Neural cell (in vitro differentiated cells): ENCODE measurements at regions not wholly inside any gene's neighbourhood (a gene's known extent, or its start where the extent isn't known, plus 50 kb on each side); places are given as distances from the start of the nearest gene placed in this dataset.

ENCODE experiments used
- H2AFZ ChIP-seq: fragments of 200-600, 300-800 bp; sonication (generic), shearing (Covaris generic); 2 replicates; pipeline ENCODE4 v1.6.0; 2014; ENCODE audit warnings: low read depth, mild to moderate bottlenecking, antibody characterized with exemption, low read length, moderate library complexity
- H3F3A ChIP-seq: fragments of 200-600 bp; shearing (Covaris generic); 2 replicates; pipeline ENCODE4 v1.6.1; 2016; ENCODE audit warnings: mild to moderate bottlenecking, moderate library complexity, mixed read lengths, antibody characterized with exemption, low read length; ENCODE audit not compliant: insufficient read depth, poor library complexity, severe bottlenecking
- H3K27ac ChIP-seq: fragments of 200-600, 300-800 bp; sonication (generic), shearing (Covaris generic); 2 replicates; pipeline ENCODE4 v1.5.1; 2014; ENCODE audit warnings: mild to moderate bottlenecking, low read length, moderate library complexity
- H3K27me3 ChIP-seq: fragments of 300-800, 200-600 bp; sonication (generic), shearing (Covaris generic); 2 replicates; pipeline ENCODE4 v1.6.0; 2014; ENCODE audit warnings: mild to moderate bottlenecking, low read depth, low read length, moderate library complexity; ENCODE audit not compliant: insufficient read depth
- H3K36me3 ChIP-seq: fragments of 300-800, 200-600 bp; sonication (generic), shearing (Covaris generic); 2 replicates; pipeline ENCODE4 v1.5.1; 2014; ENCODE audit warnings: mild to moderate bottlenecking, antibody characterized with exemption, low read length, moderate library complexity; ENCODE audit not compliant: insufficient read depth
- H3K4me2 ChIP-seq: fragments of 300-800, 200-600 bp; sonication (generic), shearing (Covaris generic); 2 replicates; pipeline ENCODE4 v1.6.0; 2014; ENCODE audit warnings: mild to moderate bottlenecking, low read length
- H3K4me3 ChIP-seq: fragments of 300-800, 200-600 bp; sonication (generic), shearing (Covaris generic); 2 replicates; pipeline ENCODE4 v1.5.1; 2014; ENCODE audit warnings: mild to moderate bottlenecking, low read length, moderate library complexity
- H3K79me2 ChIP-seq: fragments of 200-600 bp; shearing (Covaris generic); replicated peaks from 2 replicates; pipeline ENCODE4 v1.6.0; 2014; ENCODE audit warnings: mild to moderate bottlenecking, low read length, moderate library complexity; ENCODE audit not compliant: insufficient read depth
- H3K9ac ChIP-seq: fragments of 300-800, 200-600 bp; sonication (generic), shearing (Covaris generic); 2 replicates; pipeline ENCODE4 v1.6.1; 2016; ENCODE audit warnings: mild to moderate bottlenecking, low read length, mixed read lengths
- H3K9me2 ChIP-seq: fragments of 200-600 bp; shearing (Covaris generic); 2 replicates; pipeline ENCODE4 v1.6.1; 2016; ENCODE audit warnings: mild to moderate bottlenecking, low read length, mixed read lengths; ENCODE audit not compliant: insufficient read depth
- H3K9me3 ChIP-seq: fragments of 200-600, 300-800 bp; sonication (generic), shearing (Covaris generic); 2 replicates; pipeline ENCODE4 v1.6.1; 2016; ENCODE audit warnings: mild to moderate bottlenecking, mixed run types, low read length, moderate library complexity, mixed read lengths
- H4K20me1 ChIP-seq: fragments of 200-600 bp; shearing (Covaris generic); 2 replicates; pipeline ENCODE4 v1.6.1; 2016; ENCODE audit warnings: mild to moderate bottlenecking, mixed run types; ENCODE audit not compliant: insufficient read depth
- EP300 ChIP-seq: fragments of 450-650 bp; conservative IDR thresholded peaks from 2 replicates; pipeline ENCODE4 v1.6.1; 2014; ENCODE audit warnings: antibody characterized with exemption, mild to moderate bottlenecking, moderate library complexity; ENCODE audit not compliant: poor library complexity, severe bottlenecking
- EZH2 ChIP-seq: fragments of 200-600, 300-800 bp; shearing (Covaris generic), sonication (generic); IDR thresholded peaks from 2 replicates; pipeline ENCODE4 v1.6.1; 2014; ENCODE audit warnings: antibody characterized with exemption, low read length, borderline replicate concordance, mild to moderate bottlenecking; ENCODE audit not compliant: insufficient read depth, poor library complexity, severe bottlenecking
- MXI1 ChIP-seq: fragments of 450-650 bp; conservative IDR thresholded peaks from 2 replicates; pipeline ENCODE4 v1.6.1; 2014; ENCODE audit warnings: antibody characterized with exemption, mild to moderate bottlenecking; ENCODE audit not compliant: poor library complexity, severe bottlenecking
- POLR2AphosphoS5 ChIP-seq: IDR thresholded peaks from 2 replicates; pipeline ENCODE4 v1.6.1; 2012
- RAD21 ChIP-seq: fragments of 450-650 bp; conservative IDR thresholded peaks from 2 replicates; pipeline ENCODE4 v1.6.1; 2014; ENCODE audit warnings: antibody characterized with exemption, mild to moderate bottlenecking, moderate library complexity
- SMC3 ChIP-seq: fragments of 450-650 bp; conservative IDR thresholded peaks from 2 replicates; pipeline ENCODE4 v1.6.1; 2014; ENCODE audit warnings: antibody characterized with exemption, mild to moderate bottlenecking, moderate library complexity; ENCODE audit not compliant: poor library complexity
- TAF1 ChIP-seq: IDR thresholded peaks from 2 replicates; pipeline ENCODE4 v1.6.1; 2012; ENCODE audit warnings: low read depth
- TF ChIP-seq, protein P1 (sequence below): fragments of 450-650 bp; IDR thresholded peaks from 2 replicates; pipeline ENCODE4 v1.5.1; 2014; ENCODE audit warnings: antibody characterized with exemption, mild to moderate bottlenecking, moderate library complexity; ENCODE audit not compliant: poor library complexity, severe bottlenecking
- TF ChIP-seq, protein P2 (sequence below): IDR thresholded peaks from 2 replicates; pipeline ENCODE4 v1.6.1; 2012; ENCODE audit warnings: borderline replicate concordance

DNA sequence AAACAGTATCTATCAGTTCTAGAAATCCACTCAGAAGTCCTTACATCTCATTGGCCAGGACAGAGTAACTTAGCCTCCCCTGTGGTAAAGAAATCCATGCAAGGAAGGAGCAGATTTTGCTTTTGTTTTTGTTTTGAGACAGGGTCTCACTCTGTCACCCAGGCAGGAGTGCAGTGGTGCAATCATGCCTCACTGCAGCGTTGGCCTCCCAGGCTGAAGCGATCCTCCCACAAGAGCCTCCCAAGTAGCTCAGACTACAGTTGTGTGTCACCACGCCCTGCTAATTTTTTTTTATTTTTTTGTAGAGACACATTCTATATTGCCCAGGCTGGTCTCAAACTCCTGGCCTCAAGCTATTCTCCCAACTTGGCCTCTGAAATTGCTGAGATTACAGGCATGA is 185.1 kb downstream of the NRP2 start:
- H3K9me2 ChIP-seq = no peaks in the 10 kb centered on the region
- H3K27ac ChIP-seq = no peak overlapping the region
- no peaks in the 10 kb centered on the region for H3K36me3 ChIP-seq
- no peaks in the 10 kb centered on the region for H3K9me3 ChIP-seq
- H3K27me3 ChIP-seq = no peaks in the 10 kb centered on the region
- no peak overlapping the region for H2AFZ ChIP-seq
- TF ChIP-seq EP300 = no peak
- TF ChIP-seq, protein P1, sequence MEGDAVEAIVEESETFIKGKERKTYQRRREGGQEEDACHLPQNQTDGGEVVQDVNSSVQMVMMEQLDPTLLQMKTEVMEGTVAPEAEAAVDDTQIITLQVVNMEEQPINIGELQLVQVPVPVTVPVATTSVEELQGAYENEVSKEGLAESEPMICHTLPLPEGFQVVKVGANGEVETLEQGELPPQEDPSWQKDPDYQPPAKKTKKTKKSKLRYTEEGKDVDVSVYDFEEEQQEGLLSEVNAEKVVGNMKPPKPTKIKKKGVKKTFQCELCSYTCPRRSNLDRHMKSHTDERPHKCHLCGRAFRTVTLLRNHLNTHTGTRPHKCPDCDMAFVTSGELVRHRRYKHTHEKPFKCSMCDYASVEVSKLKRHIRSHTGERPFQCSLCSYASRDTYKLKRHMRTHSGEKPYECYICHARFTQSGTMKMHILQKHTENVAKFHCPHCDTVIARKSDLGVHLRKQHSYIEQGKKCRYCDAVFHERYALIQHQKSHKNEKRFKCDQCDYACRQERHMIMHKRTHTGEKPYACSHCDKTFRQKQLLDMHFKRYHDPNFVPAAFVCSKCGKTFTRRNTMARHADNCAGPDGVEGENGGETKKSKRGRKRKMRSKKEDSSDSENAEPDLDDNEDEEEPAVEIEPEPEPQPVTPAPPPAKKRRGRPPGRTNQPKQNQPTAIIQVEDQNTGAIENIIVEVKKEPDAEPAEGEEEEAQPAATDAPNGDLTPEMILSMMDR = no peak
- no peak for TF ChIP-seq RAD21
- TF ChIP-seq SMC3 = no peak
- TF ChIP-seq POLR2AphosphoS5 = no peak
- TF ChIP-seq, protein P2, sequence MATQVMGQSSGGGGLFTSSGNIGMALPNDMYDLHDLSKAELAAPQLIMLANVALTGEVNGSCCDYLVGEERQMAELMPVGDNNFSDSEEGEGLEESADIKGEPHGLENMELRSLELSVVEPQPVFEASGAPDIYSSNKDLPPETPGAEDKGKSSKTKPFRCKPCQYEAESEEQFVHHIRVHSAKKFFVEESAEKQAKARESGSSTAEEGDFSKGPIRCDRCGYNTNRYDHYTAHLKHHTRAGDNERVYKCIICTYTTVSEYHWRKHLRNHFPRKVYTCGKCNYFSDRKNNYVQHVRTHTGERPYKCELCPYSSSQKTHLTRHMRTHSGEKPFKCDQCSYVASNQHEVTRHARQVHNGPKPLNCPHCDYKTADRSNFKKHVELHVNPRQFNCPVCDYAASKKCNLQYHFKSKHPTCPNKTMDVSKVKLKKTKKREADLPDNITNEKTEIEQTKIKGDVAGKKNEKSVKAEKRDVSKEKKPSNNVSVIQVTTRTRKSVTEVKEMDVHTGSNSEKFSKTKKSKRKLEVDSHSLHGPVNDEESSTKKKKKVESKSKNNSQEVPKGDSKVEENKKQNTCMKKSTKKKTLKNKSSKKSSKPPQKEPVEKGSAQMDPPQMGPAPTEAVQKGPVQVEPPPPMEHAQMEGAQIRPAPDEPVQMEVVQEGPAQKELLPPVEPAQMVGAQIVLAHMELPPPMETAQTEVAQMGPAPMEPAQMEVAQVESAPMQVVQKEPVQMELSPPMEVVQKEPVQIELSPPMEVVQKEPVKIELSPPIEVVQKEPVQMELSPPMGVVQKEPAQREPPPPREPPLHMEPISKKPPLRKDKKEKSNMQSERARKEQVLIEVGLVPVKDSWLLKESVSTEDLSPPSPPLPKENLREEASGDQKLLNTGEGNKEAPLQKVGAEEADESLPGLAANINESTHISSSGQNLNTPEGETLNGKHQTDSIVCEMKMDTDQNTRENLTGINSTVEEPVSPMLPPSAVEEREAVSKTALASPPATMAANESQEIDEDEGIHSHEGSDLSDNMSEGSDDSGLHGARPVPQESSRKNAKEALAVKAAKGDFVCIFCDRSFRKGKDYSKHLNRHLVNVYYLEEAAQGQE = no peak
- no peak for TF ChIP-seq EZH2
- TF ChIP-seq TAF1 = no peak
- no peak for TF ChIP-seq MXI1
- H3K4me3 ChIP-seq = no peak overlapping the region
- no peaks in the 10 kb centered on the region for H4K20me1 ChIP-seq
- no peak overlapping the region for H3K9ac ChIP-seq
- H3K4me2 ChIP-seq = no peak overlapping the region
- H3F3A ChIP-seq = no peaks in the 10 kb centered on the region
- H3K79me2 ChIP-seq = no peaks in the 10 kb centered on the region

DNA sequence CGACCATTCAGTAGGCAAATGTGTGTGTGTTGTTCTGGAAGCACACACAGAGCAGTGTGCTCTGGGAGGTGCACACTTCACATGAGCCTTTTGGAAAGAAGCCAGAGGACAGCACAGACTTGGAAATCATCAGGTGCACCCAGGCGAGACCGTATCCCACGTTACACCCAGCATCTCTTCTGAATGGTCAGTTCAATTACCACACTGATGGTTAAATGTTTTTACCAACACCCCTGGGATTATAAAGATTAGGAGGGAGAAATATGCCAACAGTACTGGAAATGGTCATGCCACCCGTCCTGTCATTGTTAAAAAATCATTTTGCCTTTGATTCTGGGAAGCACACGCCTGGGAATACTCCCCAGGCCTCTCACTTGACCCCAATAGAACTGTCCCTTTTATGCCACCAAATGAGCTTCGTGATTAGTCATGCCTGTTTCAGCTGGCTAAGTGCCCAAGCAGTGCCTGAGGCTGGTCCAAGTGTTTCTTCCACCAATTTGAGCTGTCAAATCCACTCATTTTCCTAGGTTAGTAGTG is 183.7 kb downstream of the NRP2 start:
- no peak overlapping the region for H2AFZ ChIP-seq
- H3K9me2 ChIP-seq = no peaks in the 10 kb centered on the region
- no peaks in the 10 kb centered on the region for H3K27me3 ChIP-seq
- H4K20me1 ChIP-seq = no peaks in the 10 kb centered on the region
- no peak overlapping the region for H3K27ac ChIP-seq
- H3K9me3 ChIP-seq = no peaks in the 10 kb centered on the region
- no peaks in the 10 kb centered on the region for H3F3A ChIP-seq
- no peak overlapping the region for H3K9ac ChIP-seq
- TF ChIP-seq, protein P2 = no peak
- TF ChIP-seq TAF1 (no peak), EP300 (no peak), POLR2AphosphoS5 (no peak), SMC3 (no peak), RAD21 (no peak), MXI1 (no peak), EZH2 (no peak)
- TF ChIP-seq, protein P1 = no peak
- no peaks in the 10 kb centered on the region for H3K79me2 ChIP-seq
- H3K4me3 ChIP-seq = no peak overlapping the region
- H3K4me2 ChIP-seq = no peak overlapping the region
- no peaks in the 10 kb centered on the region for H3K36me3 ChIP-seq
